GM06990 (cell line): ENCODE measurements at regions not wholly inside any gene's neighbourhood (a gene's known extent, or its start where the extent isn't known, plus 50 kb on each side); places are given as distances from the start of the nearest gene placed in this dataset.

Source experiments
- DNase-seq: peaks from one replicate; pipeline ENCODE4 v3.0.0-alpha.2; 2011; ENCODE audit not compliant: insufficient read length; ENCODE audit errors: extremely low read depth
- H3K27me3 ChIP-seq: replicated peaks from 2 replicates; pipeline ENCODE4 v1.6.0; 2011; ENCODE audit warnings: low read length; ENCODE audit not compliant: control insufficient read depth, insufficient read depth
- H3K36me3 ChIP-seq: 2 replicates; pipeline ENCODE4 v1.5.1; 2011; ENCODE audit warnings: low read length; ENCODE audit not compliant: control insufficient read depth, insufficient read depth
- H3K4me3 ChIP-seq: replicated peaks from 2 replicates; pipeline ENCODE4 v1.5.1; 2011; ENCODE audit warnings: low read depth, mild to moderate bottlenecking, control low read depth, low read length
- CTCF ChIP-seq: IDR thresholded peaks from 2 replicates; pipeline ENCODE4 v1.5.1; 2011; ENCODE audit warnings: low read length, control low read depth, mild to moderate bottlenecking, inconsistent platforms; ENCODE audit not compliant: insufficient read depth, poor library complexity, severe bottlenecking

GRCh38 chr6:169939554-169940164 is 188.2 kb downstream of the ERMARD start:
- Histone ChIP-seq H3K27me3 (no peaks in the 10 kb centered on the region), H3K4me3 (no peak overlapping the region), H3K36me3 (no peaks in the 10 kb centered on the region)
- DNase-seq = no peak
- TF ChIP-seq CTCF = no peak

- H3K27me3 ChIP-seq = no peaks in the 10 kb centered on the region
Measured at GRCh38 chr6:169938731-169939130, 187.3 kb downstream of the ERMARD start.

GRCh38 chr6:169938262-169938701 is 186.9 kb downstream of the ERMARD start:
- no peak overlapping the region for H3K4me3 ChIP-seq
- no peak for DNase-seq
- H3K36me3 ChIP-seq = no peaks in the 10 kb centered on the region
- H3K27me3 ChIP-seq = no peaks in the 10 kb centered on the region
- TF ChIP-seq CTCF = no peak

More at GRCh38 chr6:169938731-169939130, 187.3 kb downstream of the ERMARD start:
- no peak for DNase-seq
- Histone ChIP-seq H3K4me3 (no peak overlapping the region), H3K36me3 (no peaks in the 10 kb centered on the region)
- no peak for TF ChIP-seq CTCF

GRCh38 chr6:169937389-169938261 is 186.2 kb downstream of the ERMARD start:
- H3K4me3 ChIP-seq = no peak overlapping the region
- H3K27me3 ChIP-seq = no peaks in the 10 kb centered on the region
- TF ChIP-seq CTCF = no peak
- no peaks in the 10 kb centered on the region for H3K36me3 ChIP-seq
- DNase-seq = no peak

- no peak for TF ChIP-seq CTCF
- no peak for DNase-seq
Measured at GRCh38 chr6:169936355-169936975, 185.0 kb downstream of the ERMARD start.

More at GRCh38 chr6:169936355-169936975, 185.0 kb downstream of the ERMARD start:
- no peaks in the 10 kb centered on the region for H3K36me3 ChIP-seq
- H3K4me3 ChIP-seq = no peak overlapping the region
- H3K27me3 ChIP-seq = no peaks in the 10 kb centered on the region
